ENCODE measurements at regions not wholly inside any gene's neighbourhood (a gene's known extent, or its start where the extent isn't known, plus 50 kb on each side); places are given as distances from the start of the nearest gene placed in this dataset.

- intact Hi-C loops (cut with micrococcal nuclease): no loop called here
- no peak for DNase-seq (ENCODE audit: low spot score)
- Mint-ChIP-seq H3K36me3 (ENCODE audit: low read depth) (no peaks in the 10 kb centered on the region), H3K27me3 (ENCODE audit: insufficient read depth) (peaks cover 4% of the 10 kb centered on the region), H3K4me1 (ENCODE audit: low read depth) (no peaks in the 10 kb centered on the region), H3K4me3 (no peak overlapping the region), H3K9me3 (no peaks in the 10 kb centered on the region), H3K27ac (no peak overlapping the region)
Measured at GRCh38 chr2:120531365-120531764, 185.4 kb downstream of the INHBB start.

- DNase-seq (ENCODE audit: low spot score): no peak
- Mint-ChIP-seq H3K27ac (no peak overlapping the region), H3K4me1 (ENCODE audit: low read depth) (no peaks in the 10 kb centered on the region), H3K27me3 (ENCODE audit: insufficient read depth) (peaks cover 4% of the 10 kb centered on the region), H3K4me3 (no peak overlapping the region), H3K36me3 (ENCODE audit: low read depth) (no peaks in the 10 kb centered on the region), H3K9me3 (no peaks in the 10 kb centered on the region)
- intact Hi-C loops (cut with micrococcal nuclease): no loop called here
Measured at GRCh38 chr2:120531863-120532600, 186.1 kb downstream of the INHBB start.

GRCh38 chr2:120533625-120534024 is 187.7 kb downstream of the INHBB start:
- Mint-ChIP-seq H3K36me3 (ENCODE audit: low read depth) (no peaks in the 10 kb centered on the region), H3K27ac (no peak overlapping the region), H3K9me3 (no peaks in the 10 kb centered on the region), H3K27me3 (ENCODE audit: insufficient read depth) (no peaks in the 10 kb centered on the region), H3K4me3 (no peak overlapping the region), H3K4me1 (ENCODE audit: low read depth) (no peaks in the 10 kb centered on the region)
- intact Hi-C loops (cut with micrococcal nuclease): no loop called here
- DNase-seq (ENCODE audit: low spot score): no peak

GRCh38 chr2:120534457-120534856 is 188.5 kb downstream of the INHBB start:
- Mint-ChIP-seq H3K4me1 (ENCODE audit: low read depth) (no peaks in the 10 kb centered on the region), H3K27ac (no peak overlapping the region)

GRCh38 chr2:120535081-120535480 is 189.1 kb downstream of the INHBB start:
- Mint-ChIP-seq H3K4me3 (no peak overlapping the region), H3K27ac (no peak overlapping the region), H3K9me3 (no peaks in the 10 kb centered on the region), H3K27me3 (ENCODE audit: insufficient read depth) (no peaks in the 10 kb centered on the region), H3K4me1 (ENCODE audit: low read depth) (no peaks in the 10 kb centered on the region), H3K36me3 (ENCODE audit: low read depth) (no peaks in the 10 kb centered on the region)
- no peak for DNase-seq (ENCODE audit: low spot score)
- intact Hi-C loops (cut with micrococcal nuclease): no loop called here

More at GRCh38 chr2:120534457-120534856, 188.5 kb downstream of the INHBB start:
- Mint-ChIP-seq H3K36me3 (ENCODE audit: low read depth) (no peaks in the 10 kb centered on the region), H3K9me3 (no peaks in the 10 kb centered on the region), H3K4me3 (no peak overlapping the region), H3K27me3 (ENCODE audit: insufficient read depth) (no peaks in the 10 kb centered on the region)
- intact Hi-C loops (cut with micrococcal nuclease): no loop called here
- DNase-seq (ENCODE audit: low spot score): no peak

GRCh38 chr2:120536141-120536540 is 190.2 kb downstream of the INHBB start:
- H3K27me3 Mint-ChIP-seq (ENCODE audit: insufficient read depth): no peaks in the 10 kb centered on the region
- H3K9me3 Mint-ChIP-seq: no peaks in the 10 kb centered on the region
- no peak overlapping the region for H3K4me3 Mint-ChIP-seq
- DNase-seq (ENCODE audit: low spot score): no peak
- H3K36me3 Mint-ChIP-seq (ENCODE audit: low read depth): no peaks in the 10 kb centered on the region
- H3K27ac Mint-ChIP-seq: no peak overlapping the region
- intact Hi-C loops (cut with micrococcal nuclease): no loop called here
- no peaks in the 10 kb centered on the region for H3K4me1 Mint-ChIP-seq (ENCODE audit: low read depth)

GRCh38 chr2:120538691-120539423 is 192.9 kb downstream of the INHBB start:
- Mint-ChIP-seq H3K4me1 (ENCODE audit: low read depth) (no peaks in the 10 kb centered on the region), H3K27ac (no peak overlapping the region), H3K4me3 (no peak overlapping the region), H3K36me3 (ENCODE audit: low read depth) (no peaks in the 10 kb centered on the region), H3K9me3 (no peaks in the 10 kb centered on the region), H3K27me3 (ENCODE audit: insufficient read depth) (no peaks in the 10 kb centered on the region)
- intact Hi-C loops (cut with micrococcal nuclease): no loop called here
- DNase-seq (ENCODE audit: low spot score): no peak

GRCh38 chr2:120539424-120539936 is 193.5 kb downstream of the INHBB start:
- intact Hi-C loops (cut with micrococcal nuclease): no loop called here
- Mint-ChIP-seq H3K27me3 (ENCODE audit: insufficient read depth) (no peaks in the 10 kb centered on the region), H3K4me3 (no peak overlapping the region), H3K36me3 (ENCODE audit: low read depth) (no peaks in the 10 kb centered on the region), H3K9me3 (no peaks in the 10 kb centered on the region), H3K27ac (no peak overlapping the region), H3K4me1 (ENCODE audit: low read depth) (no peaks in the 10 kb centered on the region)
- no peak for DNase-seq (ENCODE audit: low spot score)

- H3K4me1 Mint-ChIP-seq (ENCODE audit: low read depth): no peaks in the 10 kb centered on the region
- no peak overlapping the region for H3K4me3 Mint-ChIP-seq
- intact Hi-C loops (cut with micrococcal nuclease): no loop called here
- H3K36me3 Mint-ChIP-seq (ENCODE audit: low read depth): no peaks in the 10 kb centered on the region
- no peaks in the 10 kb centered on the region for H3K27me3 Mint-ChIP-seq (ENCODE audit: insufficient read depth)
- no peak for DNase-seq (ENCODE audit: low spot score)
- no peak overlapping the region for H3K27ac Mint-ChIP-seq
- no peaks in the 10 kb centered on the region for H3K9me3 Mint-ChIP-seq
Measured at GRCh38 chr2:120539937-120540718, 194.2 kb downstream of the INHBB start.

GRCh38 chr2:120540719-120541552 is 194.7 kb upstream of the GLI2 start:
- no peaks in the 10 kb centered on the region for H3K27me3 Mint-ChIP-seq (ENCODE audit: insufficient read depth)
- no peak overlapping the region for H3K4me3 Mint-ChIP-seq
- no peak for DNase-seq (ENCODE audit: low spot score)
- H3K9me3 Mint-ChIP-seq: no peaks in the 10 kb centered on the region
- intact Hi-C loops (cut with micrococcal nuclease): no loop called here
- H3K27ac Mint-ChIP-seq: no peak overlapping the region
- no peaks in the 10 kb centered on the region for H3K36me3 Mint-ChIP-seq (ENCODE audit: low read depth)
- H3K4me1 Mint-ChIP-seq (ENCODE audit: low read depth): no peaks in the 10 kb centered on the region

- intact Hi-C loops (cut with micrococcal nuclease): no loop called here
- no peaks in the 10 kb centered on the region for H3K9me3 Mint-ChIP-seq
- no peak overlapping the region for H3K27ac Mint-ChIP-seq
Measured at GRCh38 chr2:120541553-120541932, 194.1 kb upstream of the GLI2 start.

GRCh38 chr2:120541972-120542670 is 193.5 kb upstream of the GLI2 start:
- no peak overlapping the region for H3K27ac Mint-ChIP-seq
- no peaks in the 10 kb centered on the region for H3K36me3 Mint-ChIP-seq (ENCODE audit: low read depth)
- intact Hi-C loops (cut with micrococcal nuclease): no loop called here
- no peaks in the 10 kb centered on the region for H3K9me3 Mint-ChIP-seq
- no peak overlapping the region for H3K4me3 Mint-ChIP-seq
- no peaks in the 10 kb centered on the region for H3K4me1 Mint-ChIP-seq (ENCODE audit: low read depth)
- H3K27me3 Mint-ChIP-seq (ENCODE audit: insufficient read depth): no peaks in the 10 kb centered on the region
- DNase-seq (ENCODE audit: low spot score): no peak

More at GRCh38 chr2:120541553-120541932, 194.1 kb upstream of the GLI2 start:
- H3K36me3 Mint-ChIP-seq (ENCODE audit: low read depth): no peaks in the 10 kb centered on the region
- no peaks in the 10 kb centered on the region for H3K4me1 Mint-ChIP-seq (ENCODE audit: low read depth)
- H3K4me3 Mint-ChIP-seq: no peak overlapping the region
- no peaks in the 10 kb centered on the region for H3K27me3 Mint-ChIP-seq (ENCODE audit: insufficient read depth)
- DNase-seq (ENCODE audit: low spot score): no peak
